GM23338 (cell line): ENCODE measurements at regions not wholly inside any gene's neighbourhood (a gene's known extent, or its start where the extent isn't known, plus 50 kb on each side); places are given as distances from the start of the nearest gene placed in this dataset.

Source experiments
- ATAC-seq: fragments of 200-7000 bp; cut with Tn5 transposase; 3 replicates; pipeline ENCODE4 v1.9.1; 2020
- DNase-seq: peaks from one replicate; pipeline ENCODE4 v3.0.0-alpha.2; 2015; ENCODE audit warnings: low spot score
- H2AFZ ChIP-seq: fragments of 200-600 bp; sonication (generic); 2 replicates; pipeline ENCODE4 v1.8.0; 2016; ENCODE audit warnings: antibody characterized with exemption, mild to moderate bottlenecking, moderate library complexity
- H3F3A ChIP-seq: fragments of 200-600 bp; sonication (generic); replicated peaks from 2 replicates; pipeline ENCODE4 v1.8.0; 2017; ENCODE audit warnings: antibody characterized with exemption, mixed run types, low read depth
- H3K27ac ChIP-seq: fragments of 200-600 bp; sonication (generic); 2 replicates; pipeline ENCODE4 v1.6.1; 2016; ENCODE audit warnings: low read depth
- H3K27me3 ChIP-seq: fragments of 200-600 bp; sonication (generic); 2 replicates; pipeline ENCODE4 v1.8.0; 2016; ENCODE audit warnings: mild to moderate bottlenecking, mixed run types, moderate library complexity; ENCODE audit not compliant: insufficient read depth
- H3K36me3 ChIP-seq: fragments of 200-600 bp; sonication (generic); 2 replicates; pipeline ENCODE4 v1.8.0; 2016; ENCODE audit warnings: mild to moderate bottlenecking; ENCODE audit not compliant: insufficient read depth
- H3K4me1 ChIP-seq: fragments of 200-600 bp; sonication (generic); 2 replicates; pipeline ENCODE4 v1.8.0; 2016; ENCODE audit warnings: mild to moderate bottlenecking, moderate library complexity; ENCODE audit not compliant: insufficient read depth
- H3K4me2 ChIP-seq: fragments of 200-600 bp; sonication (generic); 2 replicates; pipeline ENCODE4 v1.7.1; 2017; ENCODE audit warnings: mixed run types
- H3K4me3 ChIP-seq: fragments of 200-600 bp; sonication (generic); 2 replicates; pipeline ENCODE4 v1.6.1; 2016; ENCODE audit warnings: mixed run types
- H3K79me2 ChIP-seq: fragments of 200-600 bp; sonication (generic); replicated peaks from 2 replicates; pipeline ENCODE4 v1.8.0; 2017; ENCODE audit warnings: mild to moderate bottlenecking; ENCODE audit not compliant: insufficient read depth
- H3K9me2 ChIP-seq: fragments of 200-600 bp; sonication (generic); 2 replicates; pipeline ENCODE4 v1.8.0; 2017; ENCODE audit not compliant: insufficient read depth
- H4K20me1 ChIP-seq: fragments of 200-600 bp; sonication (generic); replicated peaks from 2 replicates; pipeline ENCODE4 v1.8.0; 2017; ENCODE audit warnings: mild to moderate bottlenecking; ENCODE audit not compliant: insufficient read depth
- H3K27ac Mint-ChIP-seq: 2 replicates; pipeline ENCODE4 v1.8.0; 2020; ENCODE audit warnings: inconsistent platforms, mild to moderate bottlenecking, moderate library complexity, mixed read lengths
- H3K27me3 Mint-ChIP-seq: 3 replicates; pipeline ENCODE4 v1.8.0; 2022; ENCODE audit warnings: low read depth, mild to moderate bottlenecking, moderate library complexity, mixed read lengths, inconsistent platforms; ENCODE audit not compliant: insufficient read depth, poor library complexity
- H3K36me3 Mint-ChIP-seq: 3 replicates; pipeline ENCODE4 v1.8.0; 2021; ENCODE audit warnings: low read depth, mild to moderate bottlenecking, inconsistent platforms, moderate library complexity, mixed read lengths
- H3K4me1 Mint-ChIP-seq: 3 replicates; pipeline ENCODE4 v1.8.0; 2020; ENCODE audit warnings: mild to moderate bottlenecking, inconsistent platforms, mixed read lengths
- H3K4me3 Mint-ChIP-seq: 3 replicates; pipeline ENCODE4 v1.8.0; 2021; ENCODE audit warnings: moderate library complexity, mild to moderate bottlenecking, inconsistent platforms, mixed read lengths
- H3K9me3 Mint-ChIP-seq: 3 replicates; pipeline ENCODE4 v1.8.0; 2020; ENCODE audit warnings: moderate library complexity, mild to moderate bottlenecking, inconsistent platforms, mixed read lengths
- CREB1 ChIP-seq: fragments of 250-450 bp; sonication (Bioruptor Pico); IDR thresholded peaks from 2 replicates; pipeline ENCODE4 v1.5.0; 2020; ENCODE audit warnings: low read depth, mild to moderate bottlenecking, moderate library complexity
- EZH2 ChIP-seq: fragments of 200-600 bp; sonication (generic); IDR thresholded peaks from one replicate; pipeline ENCODE4 v1.8.0; 2017; ENCODE audit warnings: antibody characterized with exemption, mild to moderate bottlenecking, low read depth; ENCODE audit not compliant: unreplicated experiment
- EZH2phosphoT487 ChIP-seq: fragments of 200-600 bp; sonication (generic); IDR thresholded peaks from one replicate; pipeline ENCODE4 v1.8.1; 2018; ENCODE audit warnings: antibody characterized with exemption; ENCODE audit not compliant: unreplicated experiment
- JUNB ChIP-seq: IDR thresholded peaks from one replicate; pipeline ENCODE4 v1.6.1; 2016; ENCODE audit warnings: antibody characterized with exemption; ENCODE audit not compliant: unreplicated experiment
- NANOG ChIP-seq: IDR thresholded peaks from 2 replicates; pipeline ENCODE4 v1.6.1; 2016; ENCODE audit warnings: antibody characterized with exemption, borderline replicate concordance
- POLR2AphosphoS5 ChIP-seq: IDR thresholded peaks from 2 replicates; pipeline ENCODE4 v1.6.1; 2016; ENCODE audit warnings: antibody characterized with exemption, low read depth
- STAT1 ChIP-seq: IDR thresholded peaks from one replicate; pipeline ENCODE4 v1.6.1; 2016; ENCODE audit warnings: antibody characterized with exemption; ENCODE audit not compliant: unreplicated experiment
- ZNF331 ChIP-seq: fragments of 250-450 bp; sonication (Bioruptor Pico); IDR thresholded peaks from 2 replicates; pipeline ENCODE4 v1.5.0; 2020; ENCODE audit warnings: low read depth, mild to moderate bottlenecking, moderate library complexity
- TF ChIP-seq, protein P1 (sequence below), 2 experiments: fragments of 200-600 bp in 1 of 2; sonication (generic) in 1 of 2; conservative IDR thresholded peaks; 2 replicates each; pipeline versions ENCODE4 v1.5.1 to v1.6.1; 2016 to 2017; ENCODE audit warnings: antibody characterized with exemption in 2 of 2, low read depth in 2 of 2, mild to moderate bottlenecking in 2 of 2, moderate library complexity in 1 of 2
- TF ChIP-seq, protein P2 (sequence below): fragments of 250-450 bp; sonication (Bioruptor Pico); IDR thresholded peaks from 2 replicates; pipeline ENCODE4 v1.5.0; 2020; ENCODE audit warnings: mild to moderate bottlenecking, moderate library complexity
- TF ChIP-seq, protein P3 (sequence below): IDR thresholded peaks from 2 replicates; pipeline ENCODE4 v1.6.1; 2016; ENCODE audit warnings: antibody characterized with exemption

DNA sequence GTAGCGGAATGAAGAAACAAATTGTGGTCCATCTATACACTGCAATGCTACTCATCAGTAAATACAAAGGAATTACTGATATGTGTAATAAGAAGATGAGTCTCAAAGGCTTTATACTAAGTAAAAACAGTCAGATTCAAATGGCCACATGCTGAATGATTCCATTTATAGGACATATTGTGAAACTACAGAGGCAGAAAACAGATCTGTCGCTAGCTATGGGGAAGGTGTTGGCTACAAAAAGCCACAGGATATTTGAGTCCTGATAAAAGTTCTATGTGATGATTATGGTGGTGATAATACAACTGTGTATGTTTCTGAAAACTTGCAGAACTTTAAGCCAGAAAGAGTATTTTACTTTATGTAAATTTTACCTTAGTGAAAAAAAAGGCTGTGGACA, 313.2 kb downstream of the HDGFL1 start:
- TF ChIP-seq STAT1 (no peak), CREB1 (CRISPR knock-in tag) (no peak), EZH2 (no peak), NANOG (no peak), EZH2phosphoT487 (no peak), JUNB (no peak), POLR2AphosphoS5 (no peak), ZNF331 (no peak)
- TF ChIP-seq, protein P1, sequence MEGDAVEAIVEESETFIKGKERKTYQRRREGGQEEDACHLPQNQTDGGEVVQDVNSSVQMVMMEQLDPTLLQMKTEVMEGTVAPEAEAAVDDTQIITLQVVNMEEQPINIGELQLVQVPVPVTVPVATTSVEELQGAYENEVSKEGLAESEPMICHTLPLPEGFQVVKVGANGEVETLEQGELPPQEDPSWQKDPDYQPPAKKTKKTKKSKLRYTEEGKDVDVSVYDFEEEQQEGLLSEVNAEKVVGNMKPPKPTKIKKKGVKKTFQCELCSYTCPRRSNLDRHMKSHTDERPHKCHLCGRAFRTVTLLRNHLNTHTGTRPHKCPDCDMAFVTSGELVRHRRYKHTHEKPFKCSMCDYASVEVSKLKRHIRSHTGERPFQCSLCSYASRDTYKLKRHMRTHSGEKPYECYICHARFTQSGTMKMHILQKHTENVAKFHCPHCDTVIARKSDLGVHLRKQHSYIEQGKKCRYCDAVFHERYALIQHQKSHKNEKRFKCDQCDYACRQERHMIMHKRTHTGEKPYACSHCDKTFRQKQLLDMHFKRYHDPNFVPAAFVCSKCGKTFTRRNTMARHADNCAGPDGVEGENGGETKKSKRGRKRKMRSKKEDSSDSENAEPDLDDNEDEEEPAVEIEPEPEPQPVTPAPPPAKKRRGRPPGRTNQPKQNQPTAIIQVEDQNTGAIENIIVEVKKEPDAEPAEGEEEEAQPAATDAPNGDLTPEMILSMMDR (conservative IDR thresholded peaks at IDR 0.05; ENCODE audit: low read depth in 2 of 2), result no peak
- TF ChIP-seq, protein P2, sequence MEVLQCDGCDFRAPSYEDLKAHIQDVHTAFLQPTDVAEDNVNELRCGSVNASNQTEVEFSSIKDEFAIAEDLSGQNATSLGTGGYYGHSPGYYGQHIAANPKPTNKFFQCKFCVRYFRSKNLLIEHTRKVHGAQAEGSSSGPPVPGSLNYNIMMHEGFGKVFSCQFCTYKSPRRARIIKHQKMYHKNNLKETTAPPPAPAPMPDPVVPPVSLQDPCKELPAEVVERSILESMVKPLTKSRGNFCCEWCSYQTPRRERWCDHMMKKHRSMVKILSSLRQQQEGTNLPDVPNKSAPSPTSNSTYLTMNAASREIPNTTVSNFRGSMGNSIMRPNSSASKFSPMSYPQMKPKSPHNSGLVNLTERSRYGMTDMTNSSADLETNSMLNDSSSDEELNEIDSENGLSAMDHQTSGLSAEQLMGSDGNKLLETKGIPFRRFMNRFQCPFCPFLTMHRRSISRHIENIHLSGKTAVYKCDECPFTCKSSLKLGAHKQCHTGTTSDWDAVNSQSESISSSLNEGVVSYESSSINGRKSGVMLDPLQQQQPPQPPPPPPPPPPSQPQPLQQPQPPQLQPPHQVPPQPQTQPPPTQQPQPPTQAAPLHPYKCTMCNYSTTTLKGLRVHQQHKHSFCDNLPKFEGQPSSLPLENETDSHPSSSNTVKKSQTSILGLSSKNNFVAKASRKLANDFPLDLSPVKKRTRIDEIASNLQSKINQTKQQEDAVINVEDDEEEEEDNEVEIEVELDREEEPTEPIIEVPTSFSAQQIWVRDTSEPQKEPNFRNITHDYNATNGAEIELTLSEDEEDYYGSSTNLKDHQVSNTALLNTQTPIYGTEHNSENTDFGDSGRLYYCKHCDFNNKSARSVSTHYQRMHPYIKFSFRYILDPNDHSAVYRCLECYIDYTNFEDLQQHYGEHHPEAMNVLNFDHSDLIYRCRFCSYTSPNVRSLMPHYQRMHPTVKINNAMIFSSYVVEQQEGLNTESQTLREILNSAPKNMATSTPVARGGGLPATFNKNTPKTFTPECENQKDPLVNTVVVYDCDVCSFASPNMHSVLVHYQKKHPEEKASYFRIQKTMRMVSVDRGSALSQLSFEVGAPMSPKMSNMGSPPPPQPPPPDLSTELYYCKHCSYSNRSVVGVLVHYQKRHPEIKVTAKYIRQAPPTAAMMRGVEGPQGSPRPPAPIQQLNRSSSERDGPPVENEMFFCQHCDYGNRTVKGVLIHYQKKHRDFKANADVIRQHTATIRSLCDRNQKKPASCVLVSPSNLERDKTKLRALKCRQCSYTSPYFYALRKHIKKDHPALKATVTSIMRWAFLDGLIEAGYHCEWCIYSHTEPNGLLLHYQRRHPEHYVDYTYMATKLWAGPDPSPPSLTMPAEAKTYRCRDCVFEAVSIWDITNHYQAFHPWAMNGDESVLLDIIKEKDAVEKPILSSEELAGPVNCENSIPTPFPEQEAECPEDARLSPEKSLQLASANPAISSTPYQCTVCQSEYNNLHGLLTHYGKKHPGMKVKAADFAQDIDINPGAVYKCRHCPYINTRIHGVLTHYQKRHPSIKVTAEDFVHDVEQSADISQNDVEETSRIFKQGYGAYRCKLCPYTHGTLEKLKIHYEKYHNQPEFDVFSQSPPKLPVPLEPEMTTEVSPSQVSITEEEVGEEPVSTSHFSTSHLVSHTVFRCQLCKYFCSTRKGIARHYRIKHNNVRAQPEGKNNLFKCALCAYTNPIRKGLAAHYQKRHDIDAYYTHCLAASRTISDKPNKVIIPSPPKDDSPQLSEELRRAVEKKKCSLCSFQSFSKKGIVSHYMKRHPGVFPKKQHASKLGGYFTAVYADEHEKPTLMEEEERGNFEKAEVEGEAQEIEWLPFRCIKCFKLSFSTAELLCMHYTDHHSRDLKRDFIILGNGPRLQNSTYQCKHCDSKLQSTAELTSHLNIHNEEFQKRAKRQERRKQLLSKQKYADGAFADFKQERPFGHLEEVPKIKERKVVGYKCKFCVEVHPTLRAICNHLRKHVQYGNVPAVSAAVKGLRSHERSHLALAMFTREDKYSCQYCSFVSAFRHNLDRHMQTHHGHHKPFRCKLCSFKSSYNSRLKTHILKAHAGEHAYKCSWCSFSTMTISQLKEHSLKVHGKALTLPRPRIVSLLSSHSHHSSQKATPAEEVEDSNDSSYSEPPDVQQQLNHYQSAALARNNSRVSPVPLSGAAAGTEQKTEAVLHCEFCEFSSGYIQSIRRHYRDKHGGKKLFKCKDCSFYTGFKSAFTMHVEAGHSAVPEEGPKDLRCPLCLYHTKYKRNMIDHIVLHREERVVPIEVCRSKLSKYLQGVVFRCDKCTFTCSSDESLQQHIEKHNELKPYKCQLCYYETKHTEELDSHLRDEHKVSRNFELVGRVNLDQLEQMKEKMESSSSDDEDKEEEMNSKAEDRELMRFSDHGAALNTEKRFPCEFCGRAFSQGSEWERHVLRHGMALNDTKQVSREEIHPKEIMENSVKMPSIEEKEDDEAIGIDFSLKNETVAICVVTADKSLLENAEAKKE (CRISPR knock-in tag), result no peak
- TF ChIP-seq, protein P3, sequence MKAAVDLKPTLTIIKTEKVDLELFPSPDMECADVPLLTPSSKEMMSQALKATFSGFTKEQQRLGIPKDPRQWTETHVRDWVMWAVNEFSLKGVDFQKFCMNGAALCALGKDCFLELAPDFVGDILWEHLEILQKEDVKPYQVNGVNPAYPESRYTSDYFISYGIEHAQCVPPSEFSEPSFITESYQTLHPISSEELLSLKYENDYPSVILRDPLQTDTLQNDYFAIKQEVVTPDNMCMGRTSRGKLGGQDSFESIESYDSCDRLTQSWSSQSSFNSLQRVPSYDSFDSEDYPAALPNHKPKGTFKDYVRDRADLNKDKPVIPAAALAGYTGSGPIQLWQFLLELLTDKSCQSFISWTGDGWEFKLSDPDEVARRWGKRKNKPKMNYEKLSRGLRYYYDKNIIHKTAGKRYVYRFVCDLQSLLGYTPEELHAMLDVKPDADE, result no peak
- Histone ChIP-seq H3K4me3 (no peak overlapping the region), H3F3A (no peaks in the 10 kb centered on the region), H3K4me2 (no peak overlapping the region), H3K27me3 (no peaks in the 10 kb centered on the region), H4K20me1 (no peaks in the 10 kb centered on the region), H3K36me3 (no peaks in the 10 kb centered on the region), H3K4me1 (peaks cover 14% of the 10 kb centered on the region), H2AFZ (no peak overlapping the region), H3K27ac (no peak overlapping the region), H3K79me2 (no peaks in the 10 kb centered on the region), H3K9me2 (no peaks in the 10 kb centered on the region)
- Mint-ChIP-seq H3K4me1 (peaks cover 41% of the 10 kb centered on the region), H3K9me3 (no peaks in the 10 kb centered on the region), H3K27me3 (no peaks in the 10 kb centered on the region), H3K36me3 (no peaks in the 10 kb centered on the region), H3K27ac (no peak overlapping the region), H3K4me3 (no peak overlapping the region)
- ATAC-seq (no peak), DNase-seq (no peak)
